GM19324 (cell line): ENCODE measurements at regions not wholly inside any gene's neighbourhood (a gene's known extent, or its start where the extent isn't known, plus 50 kb on each side); places are given as distances from the start of the nearest gene placed in this dataset.

ENCODE experiments used
- ATAC-seq: cut with Tn5 transposase; IDR thresholded peaks from one replicate; pipeline ENCODE4 v1.9.1; 2021; ENCODE audit warnings: mild to moderate bottlenecking, moderate library complexity; ENCODE audit not compliant: unreplicated experiment, low FRiP score

- no peak for ATAC-seq
Observed at GRCh38 chr6:166754218-166755030, 127.4 kb upstream of the RPS6KA2 start.

DNA sequence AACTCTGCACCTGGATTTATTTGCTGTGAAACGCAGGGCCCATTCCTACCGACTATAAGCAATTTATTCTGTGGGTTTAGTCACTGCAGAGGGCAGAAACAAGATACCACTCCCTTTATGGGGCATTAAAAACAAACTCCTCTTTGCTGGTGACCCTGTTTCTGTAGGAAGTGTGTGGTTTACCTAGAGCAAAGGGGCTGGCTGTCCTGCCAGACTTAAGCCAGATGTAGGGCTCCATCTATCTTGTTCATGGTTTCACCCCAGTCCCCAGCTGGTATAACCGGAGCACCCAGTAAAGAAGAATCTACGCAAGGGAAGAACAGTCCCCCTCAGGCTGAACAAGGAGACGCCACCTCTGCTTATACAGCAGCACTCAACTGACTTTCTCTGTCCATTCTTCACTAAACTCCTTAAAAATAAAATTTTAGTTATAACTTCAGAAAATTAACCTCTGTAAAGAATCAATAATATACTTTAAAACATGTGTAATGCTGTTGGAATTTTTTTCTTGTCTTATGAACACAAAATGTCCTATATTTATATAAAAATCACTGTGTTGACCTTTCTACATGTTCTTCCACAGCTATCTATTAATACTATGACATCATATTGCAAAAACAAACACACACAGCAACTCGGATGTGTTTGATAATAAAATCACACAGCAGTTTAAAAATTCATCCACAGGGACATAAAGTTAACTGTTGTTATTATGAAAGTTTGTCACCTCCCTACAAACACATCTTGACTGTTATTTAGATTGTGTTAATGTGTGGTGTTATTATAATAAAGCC lies 126.1 kb upstream of the RPS6KA2 start:
- ATAC-seq = no peak

GRCh38 chr6:166752097-166752496 lies 125.0 kb upstream of the RPS6KA2 start:
- peak; percentile 80 for ATAC-seq

DNA sequence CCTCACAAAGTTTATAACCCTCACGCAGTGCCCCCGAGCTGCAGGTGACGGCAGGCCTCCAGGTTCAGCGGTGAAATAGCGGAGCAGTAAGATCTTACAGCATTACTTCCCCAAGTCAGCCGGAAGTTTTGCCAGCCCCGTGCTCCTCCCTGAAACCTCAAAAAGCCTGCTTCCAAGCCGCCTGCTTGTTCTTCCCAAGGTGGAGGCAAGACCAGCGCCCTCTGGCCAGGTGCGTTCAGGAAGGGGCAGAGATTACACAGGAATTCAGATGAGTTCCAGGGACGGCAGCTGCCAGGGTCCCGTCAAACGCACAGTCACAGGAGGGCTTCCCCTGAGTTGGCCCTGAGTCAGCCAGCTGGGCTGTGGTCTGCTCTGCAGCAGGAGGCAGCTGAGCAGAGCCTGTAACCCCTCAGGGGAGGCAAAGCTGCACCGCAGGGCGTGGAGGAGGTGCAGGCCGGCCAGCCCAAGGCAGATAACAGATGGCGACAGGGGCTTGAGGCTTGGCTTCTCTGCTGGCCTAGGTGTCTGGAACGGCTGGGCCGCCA lies 124.1 kb upstream of the RPS6KA2 start:
- no peak for ATAC-seq

DNA sequence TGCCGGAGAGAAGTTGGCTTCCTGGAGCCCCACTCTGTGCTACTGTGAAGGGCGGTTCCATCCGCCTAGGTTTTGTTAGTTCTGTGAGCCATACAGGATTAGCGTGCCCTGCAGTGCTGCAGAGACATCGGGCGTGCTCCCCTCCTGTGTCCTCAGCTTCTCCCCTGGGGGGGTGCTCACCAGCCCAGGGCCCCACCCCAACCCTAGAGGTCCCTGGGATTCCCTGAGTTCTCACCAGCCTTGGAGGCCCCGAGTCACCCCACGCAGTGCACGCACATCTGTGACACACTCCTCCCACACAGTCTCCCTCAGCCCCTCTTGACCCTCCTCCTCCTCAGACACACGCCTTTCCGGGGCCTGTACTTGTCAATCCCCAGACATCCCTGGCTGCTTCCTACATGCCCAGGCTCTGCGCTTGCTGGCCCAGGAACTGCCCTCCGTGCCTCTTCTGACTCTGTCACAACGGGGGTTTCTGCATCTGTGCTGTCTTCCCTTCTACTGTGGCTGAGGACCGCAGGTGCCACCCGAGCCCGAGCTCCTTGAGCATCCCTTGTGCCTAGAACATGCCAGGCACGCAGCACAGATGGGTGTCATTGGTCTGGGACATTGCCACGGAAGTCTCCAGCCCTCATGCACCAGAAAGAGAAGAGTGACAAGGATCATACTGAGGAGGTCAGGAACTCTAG lies 123.2 kb upstream of the RPS6KA2 start:
- no peak for ATAC-seq

DNA sequence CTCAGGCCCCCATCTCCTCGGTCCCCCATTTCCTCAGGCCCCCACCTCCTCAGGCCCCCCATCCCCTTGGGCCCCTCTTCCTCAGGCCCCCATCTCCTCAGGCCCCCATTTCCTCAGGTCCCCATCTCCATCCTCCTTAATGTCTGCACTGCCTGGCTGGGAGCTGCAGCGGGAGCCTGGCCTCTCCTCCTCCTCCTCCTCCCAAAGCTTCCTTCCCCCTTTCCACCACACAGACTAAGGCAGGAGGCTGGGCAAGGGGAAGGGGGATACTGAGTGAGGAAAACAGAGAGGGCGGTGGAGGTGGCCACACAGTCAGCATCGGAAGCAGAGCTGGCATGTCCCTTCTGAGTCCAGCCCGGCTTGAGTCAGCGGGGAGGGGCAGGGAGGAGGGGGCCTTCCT lies 122.6 kb upstream of the RPS6KA2 start:
- no peak for ATAC-seq

- no peak for ATAC-seq
Observed at GRCh38 chr6:166747644-166748595, 120.9 kb upstream of the RPS6KA2 start.

DNA sequence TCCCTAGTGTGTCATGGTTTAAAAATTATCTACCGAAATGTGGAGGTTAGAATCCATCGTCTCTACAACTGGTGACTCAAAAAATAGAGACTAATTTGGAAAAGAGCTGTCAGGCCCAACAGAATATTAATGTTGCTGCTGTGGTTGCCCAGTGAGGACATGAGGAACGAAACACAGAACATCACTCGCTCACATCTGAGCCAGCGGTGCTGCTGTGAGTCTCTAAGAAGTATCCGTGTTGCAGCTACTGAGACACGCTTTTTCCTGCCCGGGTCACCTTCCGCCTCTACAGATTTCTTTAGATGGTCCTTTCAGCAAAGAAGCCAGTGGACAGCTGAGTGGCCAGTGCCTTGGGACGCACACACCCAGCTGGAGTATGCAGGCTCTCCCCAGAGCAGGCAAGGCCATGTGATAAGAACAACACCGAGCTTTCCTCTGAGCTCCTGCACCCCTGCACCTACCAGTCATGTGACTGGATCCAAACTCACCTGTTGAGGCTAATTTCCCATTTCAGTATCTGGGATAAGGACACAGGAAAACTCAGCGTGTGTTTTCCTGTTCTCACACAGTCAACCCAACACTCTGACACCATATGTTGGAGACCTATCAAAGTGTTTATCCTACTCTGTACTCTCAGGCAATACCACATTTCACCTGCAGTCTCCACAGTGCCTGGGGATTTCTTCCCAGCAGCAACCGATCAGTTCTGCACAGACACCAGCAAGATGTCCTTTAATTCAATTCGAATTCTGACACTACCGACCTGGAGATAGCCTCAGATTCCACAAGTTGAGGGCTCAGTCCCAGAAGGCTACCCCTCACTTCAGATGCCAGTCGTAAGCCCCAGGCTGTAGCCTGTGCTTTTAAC lies 119.0 kb upstream of the RPS6KA2 start:
- no peak for ATAC-seq

GRCh38 chr6:166744223-166745134 lies 117.4 kb upstream of the RPS6KA2 start:
- no peak for ATAC-seq

- ATAC-seq = no peak
Observed at GRCh38 chr6:166743406-166744222, 116.6 kb upstream of the RPS6KA2 start.

GRCh38 chr6:166742981-166743380 lies 115.9 kb upstream of the RPS6KA2 start:
- ATAC-seq = no peak

DNA sequence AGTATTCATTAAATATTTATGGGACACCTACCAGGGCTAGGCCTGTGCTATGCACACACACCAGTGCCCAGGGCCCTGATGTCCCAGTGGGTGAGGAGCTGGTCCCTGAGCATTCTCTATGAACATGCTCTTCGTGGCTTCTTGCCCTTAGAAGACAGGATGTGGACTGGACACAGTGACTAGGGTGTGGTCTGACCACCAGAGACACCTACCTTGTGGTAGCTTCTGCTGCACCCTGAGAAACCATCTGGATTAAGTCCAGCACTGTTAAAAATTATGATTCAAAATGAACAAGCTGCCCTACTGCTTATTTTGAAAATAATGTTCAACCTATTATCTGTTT lies 112.9 kb upstream of the RPS6KA2 start:
- ATAC-seq = no peak

GRCh38 chr6:166739117-166739975 lies 112.3 kb upstream of the RPS6KA2 start:
- ATAC-seq = no peak

DNA sequence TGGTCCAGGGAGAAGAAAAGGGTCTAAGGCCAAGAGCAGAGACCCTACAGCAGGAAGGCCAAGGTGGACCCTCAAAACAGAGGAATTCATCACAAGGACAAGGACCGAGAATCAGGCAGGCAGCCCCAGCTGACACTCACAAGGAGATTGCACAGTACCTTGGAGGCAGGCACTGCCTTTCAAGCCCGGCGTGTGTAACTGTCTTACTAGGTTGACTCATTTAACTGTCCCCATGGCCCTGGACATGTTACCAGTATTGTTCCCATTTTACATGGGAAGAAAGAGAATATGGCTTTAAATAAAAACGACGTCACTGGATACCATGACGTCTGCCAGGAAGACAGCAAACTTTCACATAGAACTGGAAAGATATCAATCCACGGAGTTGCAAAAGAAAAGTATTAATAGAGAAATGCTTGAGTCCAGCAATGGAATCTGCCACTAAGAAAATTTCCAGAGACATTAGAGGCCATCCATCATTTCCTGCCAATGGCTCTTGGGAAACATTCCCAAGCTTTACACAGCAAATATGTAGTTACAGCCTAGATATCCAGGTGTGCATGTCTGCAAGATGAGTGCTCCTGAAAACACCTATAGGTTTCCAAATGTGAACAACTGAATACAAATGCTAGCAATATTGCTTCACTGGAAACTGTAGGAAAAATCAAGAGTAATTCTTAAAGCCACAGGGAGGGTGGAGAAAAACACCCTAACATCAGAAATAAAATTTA lies 111.5 kb upstream of the RPS6KA2 start:
- no peak for ATAC-seq

DNA sequence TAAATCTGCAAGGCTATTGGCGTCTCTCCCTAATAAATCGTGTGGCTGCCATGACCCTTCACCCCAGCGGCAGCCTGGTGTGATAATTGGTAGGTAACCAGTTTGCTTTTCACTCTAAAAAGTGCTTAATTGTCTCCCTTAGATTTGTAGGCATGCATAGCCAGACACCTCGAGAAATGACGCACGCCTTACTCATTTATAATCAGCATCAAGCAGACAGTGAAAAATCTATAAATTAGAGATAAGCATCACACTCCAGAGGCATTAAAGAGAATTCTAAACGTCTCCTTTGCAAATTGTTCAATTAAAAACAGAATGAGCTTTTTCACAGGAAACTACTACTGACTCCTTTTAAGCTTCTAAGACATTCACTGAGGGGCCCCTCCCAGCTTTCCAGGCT lies 110.2 kb upstream of the RPS6KA2 start:
- no peak for ATAC-seq

- no peak for ATAC-seq
Observed at GRCh38 chr6:166736634-166737033, 109.6 kb upstream of the RPS6KA2 start.
